ENCODE measurements at regions not wholly inside any gene's neighbourhood (a gene's known extent, or its start where the extent isn't known, plus 50 kb on each side); places are given as distances from the start of the nearest gene placed in this dataset.

DNA sequence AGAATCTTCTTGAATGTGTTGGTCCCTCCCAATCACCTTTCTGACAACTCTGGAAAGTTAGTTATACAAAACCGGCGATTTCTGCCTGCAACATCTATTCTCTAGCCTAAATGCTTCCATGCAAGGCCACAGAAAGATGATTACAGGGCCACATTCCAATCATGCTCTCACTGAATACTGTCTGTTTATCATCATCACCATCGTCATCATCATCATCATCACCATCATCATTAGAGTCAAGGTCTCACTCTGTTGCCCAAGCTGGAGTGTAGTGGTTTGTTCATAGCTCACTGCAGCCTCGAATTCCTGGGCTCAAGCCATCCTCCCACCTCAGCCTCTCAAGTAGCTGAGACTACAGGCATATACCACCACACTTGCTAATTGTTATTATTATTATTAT, 521.2 kb upstream of the DAB1 start:
- peaks cover 5% of the 10 kb centered on the region for H3K27me3 Mint-ChIP-seq
- H3K27ac Mint-ChIP-seq, result no peak overlapping the region
- H3K36me3 Mint-ChIP-seq, result no peaks in the 10 kb centered on the region
- H3K4me1 Mint-ChIP-seq (ENCODE audit: unreplicated experiment), result no peaks in the 10 kb centered on the region
- peaks cover 5% of the 10 kb centered on the region for H3K9me3 Mint-ChIP-seq
- H3K4me3 Mint-ChIP-seq, result no peak overlapping the region
- TF ChIP-seq, protein P1, sequence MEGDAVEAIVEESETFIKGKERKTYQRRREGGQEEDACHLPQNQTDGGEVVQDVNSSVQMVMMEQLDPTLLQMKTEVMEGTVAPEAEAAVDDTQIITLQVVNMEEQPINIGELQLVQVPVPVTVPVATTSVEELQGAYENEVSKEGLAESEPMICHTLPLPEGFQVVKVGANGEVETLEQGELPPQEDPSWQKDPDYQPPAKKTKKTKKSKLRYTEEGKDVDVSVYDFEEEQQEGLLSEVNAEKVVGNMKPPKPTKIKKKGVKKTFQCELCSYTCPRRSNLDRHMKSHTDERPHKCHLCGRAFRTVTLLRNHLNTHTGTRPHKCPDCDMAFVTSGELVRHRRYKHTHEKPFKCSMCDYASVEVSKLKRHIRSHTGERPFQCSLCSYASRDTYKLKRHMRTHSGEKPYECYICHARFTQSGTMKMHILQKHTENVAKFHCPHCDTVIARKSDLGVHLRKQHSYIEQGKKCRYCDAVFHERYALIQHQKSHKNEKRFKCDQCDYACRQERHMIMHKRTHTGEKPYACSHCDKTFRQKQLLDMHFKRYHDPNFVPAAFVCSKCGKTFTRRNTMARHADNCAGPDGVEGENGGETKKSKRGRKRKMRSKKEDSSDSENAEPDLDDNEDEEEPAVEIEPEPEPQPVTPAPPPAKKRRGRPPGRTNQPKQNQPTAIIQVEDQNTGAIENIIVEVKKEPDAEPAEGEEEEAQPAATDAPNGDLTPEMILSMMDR (conservative IDR thresholded peaks at IDR 0.05), result no peak
- no peak for DNase-seq (ENCODE audit: extremely low spot score, unreplicated experiment)

DNA sequence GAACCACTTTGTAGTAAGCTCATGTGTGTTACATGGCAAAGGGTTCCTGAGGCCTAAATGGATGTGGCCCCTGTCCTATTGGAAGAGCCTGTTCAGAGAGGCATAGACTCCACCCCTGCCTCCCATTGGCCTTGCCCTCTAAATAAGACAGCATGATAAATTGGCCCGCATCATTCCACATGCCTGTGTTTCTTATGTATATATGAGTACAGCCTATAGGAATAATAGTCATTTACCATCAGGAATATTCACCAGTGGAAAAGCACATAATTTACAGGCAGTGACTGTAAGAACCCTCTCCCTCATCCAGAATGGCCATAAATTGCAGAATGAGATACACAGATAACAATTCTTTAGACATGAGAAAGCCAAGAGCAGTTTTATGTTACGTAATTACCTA, 519.5 kb upstream of the DAB1 start:
- no peaks in the 10 kb centered on the region for H3K4me1 Mint-ChIP-seq (ENCODE audit: unreplicated experiment)
- no peak for DNase-seq (ENCODE audit: extremely low spot score, unreplicated experiment)
- peaks cover 7% of the 10 kb centered on the region for H3K27me3 Mint-ChIP-seq
- H3K9me3 Mint-ChIP-seq, result peaks cover 5% of the 10 kb centered on the region
- no peaks in the 10 kb centered on the region for H3K36me3 Mint-ChIP-seq
- no peak overlapping the region for H3K4me3 Mint-ChIP-seq
- TF ChIP-seq, protein P1 (conservative IDR thresholded peaks at IDR 0.05), result no peak
- H3K27ac Mint-ChIP-seq, result no peak overlapping the region

GRCh38 chr1:57934745-57935144, 510.9 kb upstream of the DAB1 start:
- DNase-seq (ENCODE audit: extremely low spot score, unreplicated experiment), result no peak
- no peak overlapping the region for H3K27ac Mint-ChIP-seq

GRCh38 chr1:57927003-57927402, 503.1 kb upstream of the DAB1 start:
- Mint-ChIP-seq H3K27me3 (peaks cover 6% of the 10 kb centered on the region), H3K4me3 (no peak overlapping the region), H3K27ac (no peak overlapping the region), H3K9me3 (peaks cover 8% of the 10 kb centered on the region), H3K36me3 (no peaks in the 10 kb centered on the region), H3K4me1 (ENCODE audit: unreplicated experiment) (peaks cover 8% of the 10 kb centered on the region)
- TF ChIP-seq, protein P1 (conservative IDR thresholded peaks at IDR 0.05), result no peak
- no peak for DNase-seq (ENCODE audit: extremely low spot score, unreplicated experiment)

More at GRCh38 chr1:57934745-57935144, 510.9 kb upstream of the DAB1 start:
- no peaks in the 10 kb centered on the region for H3K9me3 Mint-ChIP-seq
- TF ChIP-seq, protein P1 (conservative IDR thresholded peaks at IDR 0.05), result no peak
- H3K27me3 Mint-ChIP-seq, result peaks cover 7% of the 10 kb centered on the region
- H3K4me1 Mint-ChIP-seq (ENCODE audit: unreplicated experiment), result peaks cover 8% of the 10 kb centered on the region
- H3K4me3 Mint-ChIP-seq, result no peak overlapping the region
- no peaks in the 10 kb centered on the region for H3K36me3 Mint-ChIP-seq

- Mint-ChIP-seq H3K27me3 (peaks cover 6% of the 10 kb centered on the region), H3K4me1 (ENCODE audit: unreplicated experiment) (peaks cover 8% of the 10 kb centered on the region), H3K9me3 (peaks cover 8% of the 10 kb centered on the region), H3K27ac (no peak overlapping the region), H3K36me3 (no peaks in the 10 kb centered on the region), H3K4me3 (peak overlapping the region; percentile 54)
- DNase-seq (ENCODE audit: extremely low spot score, unreplicated experiment), result no peak
- TF ChIP-seq, protein P1 (conservative IDR thresholded peaks at IDR 0.05), result no peak
Measured at GRCh38 chr1:57926025-57926552, 502.2 kb upstream of the DAB1 start.

GRCh38 chr1:57925226-57925625, 501.4 kb upstream of the DAB1 start:
- TF ChIP-seq, protein P1 (conservative IDR thresholded peaks at IDR 0.05), result no peak
- no peaks in the 10 kb centered on the region for H3K36me3 Mint-ChIP-seq
- peaks cover 3% of the 10 kb centered on the region for H3K27me3 Mint-ChIP-seq
- DNase-seq (ENCODE audit: extremely low spot score, unreplicated experiment), result no peak
- H3K4me3 Mint-ChIP-seq, result no peak overlapping the region
- H3K9me3 Mint-ChIP-seq, result peaks cover 8% of the 10 kb centered on the region
- H3K4me1 Mint-ChIP-seq (ENCODE audit: unreplicated experiment), result peaks cover 8% of the 10 kb centered on the region
- H3K27ac Mint-ChIP-seq, result no peak overlapping the region
